Activated naive CD4-positive, alpha-beta T cell treated with anti-CD3 and anti-CD28 coated beads, Interleukin-2, amount 50 U/mL, for 72 hours (primary cell): ENCODE measurements at regions not wholly inside any gene's neighbourhood (a gene's known extent, or its start where the extent isn't known, plus 50 kb on each side); places are given as distances from the start of the nearest gene placed in this dataset.

Experiments used
- ATAC-seq, 2 donors: fragments of 150-1000 bp; cut with Tn5 transposase; 2 replicates each; pipeline ENCODE4 v1.10.0; 2021; ENCODE audit warnings: mild to moderate bottlenecking in 2 of 2, moderate library complexity in 2 of 2
- DNase-seq, 2 donors: peaks; one replicate each; pipeline ENCODE4 v3.0.0; 2021 to 2022; ENCODE audit warnings: low spot score in 2 of 2
- H3K27ac Mint-ChIP-seq, 2 donors: one replicate each; pipeline ENCODE4 v1.8.0; 2022; ENCODE audit warnings: mild to moderate bottlenecking in 2 of 2, mixed read lengths in 2 of 2
- H3K36me3 Mint-ChIP-seq, 2 donors: one replicate each; pipeline ENCODE4 v1.8.0; 2022; ENCODE audit warnings: mixed read lengths in 2 of 2
- H3K9me3 Mint-ChIP-seq, 2 donors: one replicate each; pipeline ENCODE4 v1.8.0; 2022; ENCODE audit warnings: mixed read lengths in 2 of 2

- ATAC-seq (no peak), DNase-seq (no peak)
- Mint-ChIP-seq H3K9me3 (no peaks in the 10 kb centered on the region), H3K27ac (peak overlapping the region in 1 of 2 donors; percentile 29), H3K36me3 (no peaks in the 10 kb centered on the region)
Measured at GRCh38 chr1:30313176-30313575, 410.2 kb downstream of the MATN1 start.

- no peak overlapping the region for H3K27ac Mint-ChIP-seq
- no peak for ATAC-seq
- no peaks in the 10 kb centered on the region for H3K9me3 Mint-ChIP-seq
Measured at GRCh38 chr1:30312226-30312625, 411.2 kb downstream of the MATN1 start.

GRCh38 chr1:30311749-30312148 lies 411.6 kb downstream of the MATN1 start:
- DNase-seq (no peak), ATAC-seq (no peak)
- no peaks in the 10 kb centered on the region for H3K9me3 Mint-ChIP-seq
- H3K27ac Mint-ChIP-seq, result peak overlapping the region in 1 of 2 donors; percentile 79
- H3K36me3 Mint-ChIP-seq, result no peaks in the 10 kb centered on the region

More at GRCh38 chr1:30312226-30312625, 411.2 kb downstream of the MATN1 start:
- H3K36me3 Mint-ChIP-seq, result no peaks in the 10 kb centered on the region
- no peak for DNase-seq

GRCh38 chr1:30310966-30311742 lies 412.2 kb downstream of the MATN1 start:
- Mint-ChIP-seq H3K27ac (peak overlapping the region in 1 of 2 donors; percentile 79), H3K36me3 (no peaks in the 10 kb centered on the region), H3K9me3 (no peaks in the 10 kb centered on the region)
- no peak for ATAC-seq
- no peak for DNase-seq

- ATAC-seq (no peak), DNase-seq (no peak)
- H3K36me3 Mint-ChIP-seq, result no peaks in the 10 kb centered on the region
- no peak overlapping the region for H3K27ac Mint-ChIP-seq
- no peaks in the 10 kb centered on the region for H3K9me3 Mint-ChIP-seq
Measured at GRCh38 chr1:30307182-30307581, 416.2 kb downstream of the MATN1 start.

GRCh38 chr1:30305519-30305918 lies 417.9 kb downstream of the MATN1 start:
- no peak overlapping the region for H3K27ac Mint-ChIP-seq

GRCh38 chr1:30305061-30305460 lies 418.3 kb downstream of the MATN1 start:
- no peak overlapping the region for H3K27ac Mint-ChIP-seq
- no peaks in the 10 kb centered on the region for H3K9me3 Mint-ChIP-seq
- no peak for ATAC-seq
- DNase-seq, result no peak
- H3K36me3 Mint-ChIP-seq, result no peaks in the 10 kb centered on the region

More at GRCh38 chr1:30305519-30305918, 417.9 kb downstream of the MATN1 start:
- ATAC-seq (no peak), DNase-seq (no peak)
- H3K9me3 Mint-ChIP-seq, result no peaks in the 10 kb centered on the region
- no peaks in the 10 kb centered on the region for H3K36me3 Mint-ChIP-seq

GRCh38 chr1:30304080-30304479 lies 419.3 kb downstream of the MATN1 start:
- H3K27ac Mint-ChIP-seq, result no peak overlapping the region
- no peaks in the 10 kb centered on the region for H3K9me3 Mint-ChIP-seq
- H3K36me3 Mint-ChIP-seq, result no peaks in the 10 kb centered on the region
- no peak for DNase-seq
- ATAC-seq, result no peak

GRCh38 chr1:30303387-30303786 lies 420.0 kb downstream of the MATN1 start:
- ATAC-seq, result no peak
- no peaks in the 10 kb centered on the region for H3K36me3 Mint-ChIP-seq

GRCh38 chr1:30302858-30303257 lies 420.5 kb downstream of the MATN1 start:
- no peak overlapping the region for H3K27ac Mint-ChIP-seq
- H3K36me3 Mint-ChIP-seq, result no peaks in the 10 kb centered on the region
- no peak for ATAC-seq
- no peaks in the 10 kb centered on the region for H3K9me3 Mint-ChIP-seq
- DNase-seq, result no peak

More at GRCh38 chr1:30303387-30303786, 420.0 kb downstream of the MATN1 start:
- H3K9me3 Mint-ChIP-seq, result no peaks in the 10 kb centered on the region
- H3K27ac Mint-ChIP-seq, result no peak overlapping the region
- no peak for DNase-seq

- no peaks in the 10 kb centered on the region for H3K36me3 Mint-ChIP-seq
- H3K9me3 Mint-ChIP-seq, result peaks cover 0 to 4% of the 10 kb centered on the region in 2 donors
- no peak overlapping the region for H3K27ac Mint-ChIP-seq
Measured at GRCh38 chr1:30300669-30301068, 422.7 kb downstream of the MATN1 start.

GRCh38 chr1:30299393-30299792 lies 424.0 kb downstream of the MATN1 start:
- DNase-seq, result no peak
- peaks cover 0 to 4% of the 10 kb centered on the region in 2 donors for H3K9me3 Mint-ChIP-seq
- no peak overlapping the region for H3K27ac Mint-ChIP-seq
- no peak for ATAC-seq
- no peaks in the 10 kb centered on the region for H3K36me3 Mint-ChIP-seq

More at GRCh38 chr1:30300669-30301068, 422.7 kb downstream of the MATN1 start:
- no peak for DNase-seq
- ATAC-seq, result no peak

GRCh38 chr1:30295674-30296073 lies 427.7 kb downstream of the MATN1 start:
- Mint-ChIP-seq H3K36me3 (no peaks in the 10 kb centered on the region), H3K9me3 (peaks cover 0 to 4% of the 10 kb centered on the region in 2 donors), H3K27ac (no peak overlapping the region)
- DNase-seq (no peak), ATAC-seq (no peak)

- ATAC-seq, result no peak
- Mint-ChIP-seq H3K27ac (no peak overlapping the region), H3K9me3 (peaks cover 0 to 4% of the 10 kb centered on the region in 2 donors), H3K36me3 (no peaks in the 10 kb centered on the region)
- no peak for DNase-seq
Measured at GRCh38 chr1:30295266-30295665, 428.1 kb downstream of the MATN1 start.

GRCh38 chr1:30294508-30294907 lies 428.9 kb downstream of the MATN1 start:
- DNase-seq (no peak), ATAC-seq (no peak)
- Mint-ChIP-seq H3K9me3 (peaks cover 0 to 4% of the 10 kb centered on the region in 2 donors), H3K27ac (no peak overlapping the region), H3K36me3 (no peaks in the 10 kb centered on the region)

GRCh38 chr1:30292451-30292850 lies 430.9 kb downstream of the MATN1 start:
- no peaks in the 10 kb centered on the region for H3K36me3 Mint-ChIP-seq
- no peak overlapping the region for H3K27ac Mint-ChIP-seq

GRCh38 chr1:30291526-30291925 lies 431.9 kb downstream of the MATN1 start:
- H3K36me3 Mint-ChIP-seq, result no peaks in the 10 kb centered on the region
- ATAC-seq (no peak), DNase-seq (no peak)
- no peak overlapping the region for H3K27ac Mint-ChIP-seq
- no peaks in the 10 kb centered on the region for H3K9me3 Mint-ChIP-seq

More at GRCh38 chr1:30292451-30292850, 430.9 kb downstream of the MATN1 start:
- DNase-seq (no peak), ATAC-seq (no peak)
- peaks cover 0 to 4% of the 10 kb centered on the region in 2 donors for H3K9me3 Mint-ChIP-seq

GRCh38 chr1:30290581-30290980 lies 432.8 kb downstream of the MATN1 start:
- no peaks in the 10 kb centered on the region for H3K36me3 Mint-ChIP-seq
- ATAC-seq, result no peak
- H3K27ac Mint-ChIP-seq, result no peak overlapping the region
- H3K9me3 Mint-ChIP-seq, result no peaks in the 10 kb centered on the region
- no peak for DNase-seq
